Erythroblast (primary cell): ENCODE measurements at regions not wholly inside any gene's neighbourhood (a gene's known extent, or its start where the extent isn't known, plus 50 kb on each side); places are given as distances from the start of the nearest gene placed in this dataset.
"Not testable (repeated sequence)": the region's sequence is repeated elsewhere in the genome, so short reads cannot be mapped to it uniquely, and the experiment has no call there.

Source experiments
- DNase-seq, 2 experiments: peaks; one replicate each; lab custom pipeline; 2025; lab: John Stamatoyannopoulos, UW
- GATA1 ChIP-seq: IDR thresholded peaks from 2 replicates; pipeline ENCODE4 v1.6.1; 2011; ENCODE audit warnings: low read depth, mild to moderate bottlenecking, control low read depth, low read length, moderate library complexity
- POLR2A ChIP-seq: IDR thresholded peaks from 2 replicates; pipeline ENCODE4 v1.6.1; 2011; ENCODE audit warnings: mild to moderate bottlenecking, low read length

DNA sequence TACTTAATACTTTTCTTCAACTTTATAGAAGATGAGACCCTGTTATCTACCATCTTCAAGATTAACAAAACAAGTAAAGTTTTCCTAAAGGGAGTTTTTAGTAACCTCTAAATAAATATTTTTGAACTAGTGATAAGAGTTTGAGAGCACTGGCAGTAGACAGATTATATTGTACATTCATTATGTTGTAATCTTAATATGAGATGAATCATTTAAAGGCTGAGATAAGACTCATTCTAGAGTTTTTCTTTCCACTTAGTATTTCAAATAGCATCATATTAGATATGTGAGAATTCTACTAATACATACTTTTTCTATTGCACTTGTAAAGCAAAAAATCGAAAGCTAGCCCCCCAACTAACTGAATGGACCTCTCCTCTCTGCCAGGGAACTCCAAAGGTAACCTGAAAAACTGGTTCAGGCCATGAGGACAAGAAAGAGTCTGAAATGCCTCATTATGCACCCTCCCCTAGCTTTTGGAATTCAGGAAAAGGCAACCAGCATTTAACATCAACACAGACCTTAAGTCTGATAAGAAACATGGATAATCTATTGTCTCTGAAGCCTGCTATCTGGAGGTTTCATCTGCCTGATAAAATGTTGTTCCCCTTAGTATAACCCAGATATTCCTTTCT lies 875.4 kb upstream of the SLC10A2 start:
- TF ChIP-seq POLR2A (no peak), GATA1 (no peak)
- DNase-seq, result no peak

DNA sequence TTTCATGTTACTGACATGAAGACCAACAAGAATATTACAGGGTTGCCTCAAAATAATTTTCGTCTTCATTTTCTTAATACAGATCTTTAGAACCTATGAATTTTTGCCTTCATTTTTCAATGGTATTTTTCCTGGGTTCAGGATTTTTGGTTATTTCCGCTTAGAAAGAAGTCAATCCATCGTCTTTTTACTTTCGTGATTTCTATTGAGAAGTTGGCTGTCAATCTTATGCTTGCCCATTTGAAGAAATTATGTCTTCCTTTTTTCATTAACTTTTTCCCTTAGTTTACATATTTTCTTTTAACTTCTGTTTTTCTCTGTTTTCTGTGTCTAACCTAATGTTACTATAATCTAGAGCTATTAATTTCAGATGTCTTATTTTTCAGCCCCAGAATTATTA lies 868.9 kb upstream of the SLC10A2 start:
- DNase-seq, result no peak
- TF ChIP-seq POLR2A (no peak), GATA1 (no peak)

DNA sequence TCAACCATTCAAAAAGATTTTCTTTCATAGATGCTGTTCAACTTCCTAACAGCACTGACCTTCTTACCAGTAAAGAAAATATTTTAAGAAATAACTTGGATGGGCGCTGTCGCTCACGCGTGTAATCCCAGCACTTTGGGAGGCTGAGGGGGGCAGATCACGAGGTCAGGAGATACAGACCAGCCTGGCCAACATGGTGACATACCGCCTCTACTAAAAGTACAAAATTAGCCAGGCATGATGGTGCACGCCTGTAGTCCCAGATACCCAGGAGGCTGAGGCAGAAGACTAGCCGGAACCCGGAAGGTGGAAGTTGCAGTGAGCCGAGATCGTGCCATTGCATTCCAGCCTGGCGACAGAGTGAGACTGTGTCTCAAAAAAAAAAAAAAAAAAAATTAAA lies 865.7 kb upstream of the SLC10A2 start:
- TF ChIP-seq POLR2A (no peak), GATA1 (no peak)
- DNase-seq, result no peak

DNA sequence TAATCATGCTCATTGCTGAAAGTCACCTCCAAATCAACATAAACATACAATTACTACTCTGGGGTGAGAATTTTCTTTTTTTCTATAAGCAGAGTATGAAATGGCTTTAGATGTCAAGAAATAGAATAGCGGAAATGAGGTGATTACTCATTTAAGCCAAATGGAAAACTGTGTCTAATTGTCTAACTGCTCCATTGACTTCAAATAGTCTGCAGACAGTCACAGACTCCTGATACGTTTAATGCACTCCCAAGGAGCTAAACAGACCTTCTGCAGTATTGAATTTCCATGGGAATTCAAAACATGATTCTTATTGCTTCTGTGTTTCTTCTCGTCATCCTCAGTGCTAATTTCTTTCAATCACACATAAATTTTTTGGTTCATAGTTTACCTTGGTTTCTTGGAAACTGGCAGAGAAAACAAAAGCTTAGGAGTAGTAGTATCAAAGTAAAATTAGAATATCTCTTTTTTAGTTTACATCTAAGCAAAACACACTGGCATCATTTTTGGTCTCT lies 865.2 kb upstream of the SLC10A2 start:
- TF ChIP-seq POLR2A (no peak), GATA1 (no peak)
- DNase-seq, result no peak

DNA sequence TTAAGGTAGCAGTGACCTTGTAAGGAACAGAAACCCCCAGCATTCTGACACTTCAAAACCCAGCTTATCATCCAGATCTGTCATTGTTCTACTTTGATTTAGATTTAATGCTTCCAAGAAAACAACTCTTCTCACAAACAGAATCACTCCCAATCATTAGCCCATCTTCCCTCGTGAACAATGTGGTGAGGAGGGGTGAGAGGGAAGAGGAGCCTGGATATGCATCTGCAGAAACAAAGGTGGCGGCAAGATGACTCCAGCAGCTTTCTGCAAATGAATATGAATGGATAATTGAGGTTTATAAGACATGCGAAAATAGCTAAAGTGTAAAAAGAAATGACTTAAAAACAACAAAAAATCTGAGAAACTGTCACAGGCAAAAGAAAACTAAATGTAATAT lies 859.9 kb upstream of the SLC10A2 start:
- no peak for TF ChIP-seq GATA1
- no peak for TF ChIP-seq POLR2A
- no peak for DNase-seq

DNA sequence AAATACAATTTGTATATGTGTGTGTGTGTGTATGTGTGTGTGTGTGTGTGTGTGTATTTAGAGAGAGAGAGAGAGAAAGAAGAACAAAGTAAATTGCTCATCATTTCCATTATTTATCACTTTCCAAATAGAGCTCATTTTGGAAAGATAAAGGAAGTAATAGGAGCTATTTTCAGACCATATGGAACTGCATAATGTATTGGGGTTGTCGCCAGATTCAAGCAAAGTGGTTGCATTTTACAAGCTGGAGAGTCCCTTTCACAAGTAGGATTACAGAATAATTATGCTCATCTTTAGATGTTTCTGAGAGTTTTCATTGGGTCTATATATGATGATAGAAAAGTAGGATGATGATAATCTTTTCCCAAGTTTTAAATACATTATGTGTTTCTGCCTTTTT lies 842.7 kb upstream of the SLC10A2 start:
- DNase-seq, result no peak
- TF ChIP-seq GATA1, result no peak
- no peak for TF ChIP-seq POLR2A

DNA sequence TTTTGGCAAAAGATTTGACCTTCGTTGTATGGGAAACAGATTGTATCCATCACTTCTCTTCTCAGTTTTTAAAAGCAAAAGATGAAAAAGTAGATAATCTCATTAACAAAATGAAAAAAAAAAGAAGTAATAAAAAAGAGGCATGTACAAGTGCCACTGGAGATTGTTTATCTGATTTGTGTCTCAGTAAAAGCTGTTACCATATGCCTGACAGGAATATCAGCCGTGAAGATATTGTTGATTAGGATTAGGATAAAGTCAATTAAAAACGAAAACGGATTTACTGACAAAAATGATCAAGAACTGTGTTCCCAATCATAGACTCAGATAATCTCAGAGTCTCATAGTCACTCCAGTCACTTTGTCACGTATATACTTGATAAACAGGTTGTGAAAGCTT lies 842.1 kb upstream of the SLC10A2 start:
- TF ChIP-seq POLR2A (no peak), GATA1 (no peak)

DNA sequence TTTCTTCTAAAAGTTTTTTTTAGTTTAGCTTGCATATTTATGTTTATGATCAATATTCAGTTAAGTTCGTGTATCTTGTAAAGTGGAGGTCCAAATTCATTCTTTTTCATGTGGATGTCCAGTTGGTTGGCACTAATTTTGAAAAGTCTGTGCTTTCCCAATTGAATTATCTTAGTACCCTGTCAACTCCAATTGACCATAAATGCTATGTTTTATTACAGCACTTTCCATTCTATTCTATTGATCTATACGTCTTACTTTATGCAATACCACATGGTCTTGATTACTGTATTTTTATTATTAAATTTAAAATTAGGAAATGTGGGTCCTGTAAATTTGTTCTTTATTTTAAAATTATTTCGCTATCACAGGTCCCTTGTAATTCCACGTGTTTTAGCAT lies 837.6 kb upstream of the SLC10A2 start:
- no peak for TF ChIP-seq POLR2A
- TF ChIP-seq GATA1, result no peak
- DNase-seq, result no peak

More for the DNA sequence above, 842.1 kb upstream of the SLC10A2 start:
- DNase-seq, result no peak

DNA sequence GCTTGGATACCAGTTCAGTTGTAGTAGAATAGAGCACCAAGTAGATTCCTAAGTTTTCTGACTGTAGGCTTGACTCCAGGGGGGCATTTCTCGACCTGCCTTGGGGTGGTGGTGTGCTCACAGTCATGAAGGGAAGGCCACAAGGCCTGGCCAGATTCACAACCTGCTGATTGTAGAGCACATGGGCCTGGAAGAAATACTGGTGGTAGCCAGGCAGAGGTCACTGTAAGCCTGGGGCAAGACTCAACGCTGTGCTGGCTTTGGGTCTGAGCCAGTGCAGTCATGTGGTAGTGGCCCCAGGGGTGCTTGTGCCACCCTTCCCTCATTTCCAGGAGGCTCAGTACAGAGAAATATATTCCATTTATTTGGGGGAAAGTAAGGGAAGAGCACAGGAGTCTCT lies 832.3 kb upstream of the SLC10A2 start:
- TF ChIP-seq POLR2A (no peak), GATA1 (no peak)
- no peak for DNase-seq

DNA sequence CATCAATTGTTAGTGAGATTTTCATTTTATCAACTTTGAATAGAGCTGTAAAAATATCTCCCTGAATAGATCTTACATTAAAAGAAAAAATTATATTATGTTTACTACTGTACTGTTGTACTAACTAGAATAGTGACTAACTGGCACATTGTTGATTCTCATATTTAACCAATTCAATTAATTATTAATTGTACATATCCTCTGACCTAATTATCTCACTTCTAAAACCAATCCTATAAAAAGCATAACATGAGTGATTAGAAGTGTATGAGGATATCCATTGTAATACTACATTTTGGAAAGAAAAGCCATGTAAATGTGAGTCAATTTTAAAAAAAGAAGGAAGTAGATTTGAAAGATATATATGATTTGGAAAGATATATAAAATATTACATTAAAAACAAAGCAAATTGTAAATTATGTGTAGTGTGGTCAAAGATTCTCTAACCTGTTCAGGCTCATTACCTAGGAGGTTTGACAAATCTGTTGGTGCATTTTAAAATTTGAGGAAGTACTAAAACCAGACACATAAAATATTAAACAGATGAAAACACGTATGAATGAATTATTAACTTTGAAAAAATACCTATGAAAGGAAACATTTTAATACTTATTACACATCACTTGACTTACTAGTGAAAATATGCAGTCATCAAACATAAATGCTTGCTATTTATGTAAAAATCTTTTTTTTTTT lies 829.8 kb upstream of the SLC10A2 start:
- no peak for DNase-seq
- TF ChIP-seq GATA1, result no peak
- no peak for TF ChIP-seq POLR2A

DNA sequence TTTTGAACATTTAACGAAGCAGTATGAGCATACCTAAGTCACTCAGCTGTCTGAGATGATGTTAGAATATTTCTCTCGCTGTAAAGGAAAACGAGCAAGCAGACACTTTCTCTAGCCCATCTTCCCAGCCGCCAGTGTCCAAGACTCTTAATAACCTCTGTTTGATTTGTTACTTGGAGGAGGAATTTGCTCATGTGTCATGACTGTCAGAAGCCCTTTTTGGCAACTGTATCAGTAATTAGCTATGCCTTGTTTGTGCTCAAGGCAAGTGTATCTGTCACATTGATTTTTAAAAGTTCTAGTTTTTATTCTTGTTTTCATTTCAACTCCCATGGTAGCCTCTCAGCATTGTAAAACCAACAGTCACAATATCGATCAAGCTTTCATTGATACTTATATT lies 828.4 kb upstream of the SLC10A2 start:
- DNase-seq, result no peak
- TF ChIP-seq GATA1 (no peak), POLR2A (no peak)

DNA sequence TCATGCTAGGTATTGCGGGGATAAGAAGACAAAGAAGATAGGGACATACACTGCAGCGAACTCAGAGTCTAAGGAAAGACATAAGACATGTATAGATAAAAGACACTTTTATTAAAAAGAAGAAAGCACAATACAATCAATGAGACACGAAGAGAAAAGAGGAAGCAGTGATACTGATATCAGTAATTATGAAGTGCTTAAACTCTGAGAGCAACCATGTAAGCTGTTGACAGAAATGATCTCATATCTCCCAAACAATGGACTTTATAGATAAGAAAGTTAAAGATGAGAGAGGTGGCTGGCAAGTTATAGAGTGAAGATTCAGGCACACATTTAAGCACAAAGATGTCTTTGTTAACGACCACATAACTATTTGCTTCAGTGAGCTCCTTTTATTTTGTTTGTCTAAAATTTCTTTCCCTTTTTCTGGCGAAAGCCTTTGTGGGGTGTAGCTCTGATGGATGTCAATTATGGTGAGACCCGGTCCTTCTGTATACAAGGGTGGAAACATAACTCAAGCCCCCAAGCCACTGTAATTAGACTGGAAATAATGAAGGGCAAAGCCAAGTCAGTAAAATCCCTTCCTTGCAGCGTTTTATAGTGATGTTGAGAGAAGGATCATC lies 818.0 kb upstream of the SLC10A2 start:
- TF ChIP-seq POLR2A (no peak), GATA1 (no peak)
- no peak for DNase-seq

DNA sequence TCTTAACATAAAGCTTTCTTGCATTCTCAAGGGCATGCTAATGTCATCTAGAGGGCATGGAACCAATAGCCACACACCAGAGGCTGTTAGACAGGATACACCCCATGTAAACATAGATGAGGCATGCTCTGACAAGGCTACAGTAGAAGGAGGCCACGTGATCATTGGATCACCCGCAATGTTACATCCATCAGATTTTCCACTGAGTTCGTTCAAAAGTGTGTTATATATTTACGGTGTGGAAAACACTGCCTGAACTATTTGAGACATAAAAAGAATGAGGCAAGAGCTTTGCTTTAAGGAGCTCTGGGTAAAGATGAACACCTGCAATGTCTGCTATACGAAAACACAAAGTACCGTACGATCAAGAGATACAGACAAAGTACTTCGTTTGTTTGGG lies 817.5 kb upstream of the SLC10A2 start:
- no peak for DNase-seq

DNA sequence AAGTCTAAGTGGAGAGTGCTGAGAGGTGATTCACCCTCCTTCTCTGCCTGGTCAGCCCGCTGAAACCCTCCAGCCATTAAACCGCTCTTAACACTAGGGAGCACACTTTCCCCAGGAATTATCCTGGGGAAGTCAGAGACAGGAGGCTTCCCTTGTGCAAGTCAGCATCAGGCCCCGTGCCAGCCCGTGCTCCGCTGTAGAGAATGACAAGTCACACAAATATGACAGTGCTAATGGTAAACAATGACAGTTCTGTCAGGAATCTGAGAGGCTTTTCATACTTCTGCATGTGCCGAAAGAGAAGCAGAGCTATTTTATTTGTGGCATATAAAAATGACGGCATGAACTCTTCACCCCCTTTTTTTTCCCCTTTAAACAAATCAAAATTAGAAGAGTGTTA lies 816.9 kb upstream of the SLC10A2 start:
- peak; percentile 2 to 11 for DNase-seq
- no peak for TF ChIP-seq POLR2A
- TF ChIP-seq GATA1, result no peak

More for the DNA sequence above, 817.5 kb upstream of the SLC10A2 start:
- no peak for TF ChIP-seq POLR2A
- TF ChIP-seq GATA1, result no peak

DNA sequence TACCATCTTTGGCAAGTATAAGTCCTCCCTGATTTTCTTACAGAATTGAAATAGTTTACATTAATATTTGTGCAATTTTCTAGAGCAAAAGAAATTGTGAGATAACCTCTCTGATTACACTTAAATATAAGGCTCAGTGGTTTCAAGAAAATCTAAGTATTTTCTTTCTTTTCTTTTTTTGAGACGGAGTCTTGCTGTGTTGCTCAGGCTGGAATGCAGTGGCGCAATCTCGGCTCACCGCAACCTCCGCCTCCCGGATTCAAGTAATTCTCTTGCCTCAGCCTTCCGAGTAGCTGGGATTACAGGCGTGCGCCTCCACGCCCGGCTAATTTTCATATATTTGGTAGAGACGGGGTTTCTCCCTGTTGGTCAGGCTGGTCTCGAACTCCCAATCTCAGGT lies 813.9 kb upstream of the SLC10A2 start:
- DNase-seq, result not testable (repeated sequence)

DNA sequence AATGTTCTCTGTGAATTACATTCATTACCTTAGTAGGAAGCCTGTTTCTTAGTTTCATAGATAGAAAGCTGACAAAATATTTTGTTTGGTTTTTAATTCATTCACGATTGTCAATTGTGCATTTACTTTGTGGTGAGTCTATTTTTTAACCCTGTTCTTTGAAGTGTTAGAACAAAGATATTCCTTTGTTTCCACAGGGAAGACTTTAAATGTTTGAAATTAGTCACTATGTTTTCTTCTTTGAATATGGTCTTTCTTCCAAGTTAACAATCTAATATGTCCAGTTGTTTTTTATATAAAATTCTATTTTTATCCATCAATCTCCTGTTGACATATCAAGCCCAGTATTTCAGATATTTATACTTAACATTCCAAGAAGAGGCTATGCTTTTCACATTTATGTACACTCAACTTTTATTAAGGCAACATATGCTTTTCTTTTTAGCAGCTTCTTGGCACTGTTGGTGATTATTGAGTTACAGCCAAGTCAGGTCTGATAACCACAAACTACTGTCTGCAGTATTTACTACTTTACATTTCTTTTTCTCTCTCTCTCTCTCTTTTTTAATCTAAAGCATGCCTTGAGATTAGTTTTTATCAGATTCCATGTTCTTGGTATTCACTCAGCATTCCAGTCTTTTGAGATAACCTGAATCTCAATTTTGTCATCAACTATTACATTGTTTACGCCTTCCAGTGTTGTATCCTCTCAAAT lies 812.8 kb upstream of the SLC10A2 start:
- no peak for DNase-seq
- TF ChIP-seq GATA1 (no peak), POLR2A (no peak)
